GM13977 (cell line): ENCODE measurements at regions not wholly inside any gene's neighbourhood (a gene's known extent, or its start where the extent isn't known, plus 50 kb on each side); places are given as distances from the start of the nearest gene placed in this dataset.

Source experiments
- DNase-seq: peaks from one replicate; pipeline ENCODE4 v3.0.0; 2012; ENCODE audit warnings: low spot score
- CTCF ChIP-seq: IDR thresholded peaks from 2 replicates; pipeline ENCODE4 v1.5.1; 2012; ENCODE audit warnings: mild to moderate bottlenecking, control low read depth; ENCODE audit not compliant: insufficient read depth; ENCODE audit errors: extremely low read depth, missing control alignments
- in situ Hi-C: fragments of 300-500 bp; cut with MboI; formaldehyde crosslinking; loops from one replicate; pipeline ENCODE4 v1.12.0; 2022; ENCODE audit warnings: low sequenced_read_pairs, low pct_unique_long_range_greater_than_20kb, mixed read lengths, inconsistent platforms; ENCODE audit not compliant: unreplicated experiment

GRCh38 chr4:23631255-23631950, 258.4 kb downstream of the PPARGC1A start:
- in situ Hi-C loops = no loop called here
- DNase-seq = no peak
- no peak for TF ChIP-seq CTCF

- no peak for TF ChIP-seq CTCF
- no peak for DNase-seq
- in situ Hi-C loops = no loop called here
Measured at GRCh38 chr4:23630110-23630509, 259.7 kb downstream of the PPARGC1A start.

- no peak for DNase-seq
- TF ChIP-seq CTCF = no peak
- in situ Hi-C loops = no loop called here
Measured at GRCh38 chr4:23629421-23629820, 260.4 kb downstream of the PPARGC1A start.

- DNase-seq = no peak
- in situ Hi-C loops = no loop called here
- peak; percentile 38 for TF ChIP-seq CTCF
Measured at GRCh38 chr4:23614284-23614892, 275.5 kb downstream of the PPARGC1A start.

- no peak for TF ChIP-seq CTCF
- no peak for DNase-seq
- in situ Hi-C loops = no loop called here
Measured at GRCh38 chr4:23613782-23614181, 276.1 kb downstream of the PPARGC1A start.

GRCh38 chr4:23602720-23603119, 287.1 kb downstream of the PPARGC1A start:
- DNase-seq = no peak
- no peak for TF ChIP-seq CTCF
- in situ Hi-C loops = no loop called here
